ENCODE measurements at regions not wholly inside any gene's neighbourhood (a gene's known extent, or its start where the extent isn't known, plus 50 kb on each side); places are given as distances from the start of the nearest gene placed in this dataset.

- TF ChIP-seq CTCF (IDR thresholded peaks at IDR 0.05) (no peak), POLR2A (IDR thresholded peaks at IDR 0.05) (no peak), EP300 (IDR thresholded peaks at IDR 0.05) (no peak)
Observed at GRCh38 chr19:20471431-20471830, 94.2 kb downstream of the ZNF737 start.

Measured in ovary (tissue), 3 donors.